ENCODE measurements at regions not wholly inside any gene's neighbourhood (a gene's known extent, or its start where the extent isn't known, plus 50 kb on each side); places are given as distances from the start of the nearest gene placed in this dataset.

DNA sequence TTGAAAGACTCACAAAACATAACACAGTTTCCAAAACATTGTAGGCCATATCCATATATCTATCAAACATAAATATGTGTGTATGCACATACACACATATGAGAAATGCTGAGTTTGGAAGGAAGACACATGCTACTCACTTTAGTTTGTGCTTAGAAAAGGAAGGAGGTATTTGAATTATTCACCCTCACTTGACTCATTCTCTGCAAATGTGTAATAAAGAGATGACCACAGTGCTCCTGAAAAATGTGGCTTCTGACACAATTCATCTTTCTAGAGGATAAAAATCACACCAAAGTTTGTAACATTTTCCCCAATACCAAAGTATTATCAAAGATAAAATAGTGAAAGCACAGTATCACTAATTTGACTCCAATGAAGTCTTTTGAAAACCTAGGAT is 950.1 kb downstream of the FAT4 start:
- no peak for DNase-seq

- no peak for DNase-seq
These were observed 951.1 kb downstream of the FAT4 start for GRCh38 chr4:126265888-126266287.

DNA sequence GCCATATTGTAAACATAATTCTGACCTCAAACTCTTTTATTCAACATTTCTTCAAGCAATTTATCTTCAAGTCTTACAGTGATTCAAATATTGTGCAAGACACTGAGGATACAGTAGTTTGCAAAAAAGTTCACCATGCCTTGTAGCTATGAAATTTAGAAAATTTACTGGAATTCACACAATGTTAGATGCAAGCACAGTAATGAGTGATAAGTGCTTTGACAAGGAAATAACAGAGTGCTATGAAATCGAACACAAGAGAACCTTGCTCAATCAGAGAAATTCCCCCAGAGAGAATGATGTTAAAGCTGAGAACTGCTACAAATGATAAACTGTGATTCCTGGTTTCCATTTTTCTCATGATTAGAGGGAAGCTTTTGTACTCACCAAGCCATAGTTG is 952.9 kb downstream of the FAT4 start:
- DNase-seq: no peak

GRCh38 chr4:126268106-126268505 is 953.4 kb downstream of the FAT4 start:
- DNase-seq: no peak

GRCh38 chr4:126269106-126269505 is 954.4 kb downstream of the FAT4 start:
- no peak for DNase-seq

DNA sequence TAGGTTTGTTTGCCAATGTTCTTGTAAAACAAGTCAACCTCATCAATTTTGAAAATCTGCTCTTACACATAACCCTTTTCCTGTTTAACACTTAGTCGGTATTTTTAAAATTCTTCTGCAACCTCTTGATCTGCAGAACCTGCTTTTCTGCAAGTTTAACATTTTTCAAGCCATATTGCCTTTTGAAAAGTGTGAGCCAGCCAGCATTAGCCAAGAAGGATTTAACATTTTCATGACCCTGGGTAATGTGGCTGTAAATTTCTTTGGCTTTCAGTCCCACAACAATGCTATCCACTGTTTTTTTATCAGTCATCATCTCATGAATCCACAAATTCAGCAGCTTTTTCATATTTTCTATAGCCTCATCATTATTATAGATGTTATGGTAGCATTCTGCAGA is 956.5 kb downstream of the FAT4 start:
- DNase-seq: no peak

GRCh38 chr4:126273746-126274145 is 959.0 kb downstream of the FAT4 start:
- no peak for DNase-seq

DNA sequence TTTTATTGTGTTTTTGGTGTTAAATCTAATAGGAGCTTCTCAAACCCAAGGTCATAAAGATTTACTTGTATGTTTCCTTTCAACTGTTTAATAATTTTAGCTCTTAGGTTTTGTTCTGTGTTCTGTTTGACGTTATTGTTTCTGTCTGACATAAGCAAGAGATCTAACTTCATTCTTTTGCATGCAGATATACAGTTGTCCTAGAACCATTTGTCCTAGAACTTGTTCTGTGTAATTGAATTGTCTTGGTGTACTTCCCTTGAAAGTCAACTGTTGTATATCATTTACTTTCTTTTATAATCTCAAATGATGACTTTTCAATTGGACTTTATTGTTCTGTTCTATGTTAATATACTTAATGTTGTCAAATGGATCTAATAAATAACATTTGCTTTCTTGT is 977.1 kb downstream of the FAT4 start:
- DNase-seq: no peak

- no peak for DNase-seq
These were observed 983.5 kb downstream of the FAT4 start for GRCh38 chr4:126298271-126298670.

DNA sequence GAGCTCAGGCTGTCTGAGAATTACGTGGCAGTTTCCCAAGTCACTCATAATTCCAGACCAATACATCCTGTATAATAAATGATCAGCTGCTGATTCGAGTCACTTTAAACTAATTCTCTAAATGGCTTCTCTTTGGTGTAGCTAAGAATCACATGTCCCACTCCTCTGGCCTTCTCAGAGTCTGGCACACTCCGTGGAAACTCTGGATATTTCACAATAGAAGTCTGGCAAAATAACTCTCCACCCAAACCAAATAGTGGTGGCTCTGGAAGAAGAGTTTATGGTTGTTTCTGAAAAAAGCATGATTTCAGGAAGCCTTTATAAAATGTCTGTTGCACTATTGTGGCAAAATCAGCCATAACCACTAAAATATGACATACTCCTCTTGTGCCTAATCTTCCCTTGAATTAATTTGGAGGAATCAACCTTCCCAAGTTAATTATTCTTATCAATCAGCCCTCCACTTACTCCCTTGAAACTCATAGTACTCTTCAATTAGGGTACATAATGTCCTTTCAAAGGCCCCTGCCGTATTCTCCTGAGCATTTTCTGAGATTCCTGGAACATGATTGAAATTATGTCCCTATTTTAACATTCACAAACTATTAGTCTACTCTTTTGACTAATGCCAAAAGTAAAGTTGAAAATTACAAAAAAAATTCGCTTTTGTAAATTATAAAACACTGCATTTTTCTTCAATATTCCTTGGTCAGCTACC is 991.6 kb downstream of the FAT4 start:
- DNase-seq: no peak

GRCh38 chr4:126318376-126318775 is 1003.6 kb downstream of the FAT4 start:
- DNase-seq: no peak

- no peak for DNase-seq
These were observed 1014.2 kb downstream of the FAT4 start for GRCh38 chr4:126328914-126329313.

DNA sequence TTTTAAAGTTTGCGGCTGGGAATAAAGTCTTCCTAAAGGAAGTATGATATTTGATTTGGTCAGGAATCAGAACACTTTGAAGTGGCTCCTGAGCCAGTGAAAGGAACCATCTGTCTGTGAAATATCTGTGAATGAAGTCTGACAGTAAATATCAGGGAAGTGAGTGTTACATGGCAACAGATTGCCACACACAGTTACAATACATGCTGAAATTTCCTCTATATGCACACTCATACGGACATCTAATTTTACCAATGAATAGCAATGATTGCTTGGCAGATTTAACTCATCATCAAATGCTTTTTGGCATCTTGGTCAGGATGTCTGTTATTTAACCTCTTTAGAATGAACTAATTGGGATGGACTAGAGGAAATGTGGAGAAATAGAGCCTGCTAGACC is 1023.8 kb downstream of the FAT4 start:
- DNase-seq: no peak

- no peak for DNase-seq
These were observed 1027.2 kb downstream of the FAT4 start for GRCh38 chr4:126341927-126342326.

DNA sequence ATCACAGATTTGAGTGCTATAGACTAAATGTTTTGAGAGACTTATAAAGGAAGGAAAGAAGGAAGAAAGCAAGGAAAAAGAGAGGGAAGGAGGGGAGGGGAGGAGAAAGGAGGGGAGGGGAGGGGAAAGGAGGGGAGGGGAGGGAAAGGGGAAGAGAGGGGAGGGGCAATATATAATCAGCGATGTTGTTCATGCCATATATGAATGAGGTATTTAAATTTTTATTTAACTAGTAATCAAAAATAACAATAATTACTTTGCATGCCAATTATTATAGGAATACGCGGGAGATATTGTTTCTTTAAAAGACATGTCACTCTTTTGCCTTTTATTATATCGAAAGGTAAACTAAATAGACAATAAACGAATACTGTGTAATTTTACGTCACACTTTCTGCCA is 1029.7 kb downstream of the FAT4 start:
- no peak for DNase-seq

DNA sequence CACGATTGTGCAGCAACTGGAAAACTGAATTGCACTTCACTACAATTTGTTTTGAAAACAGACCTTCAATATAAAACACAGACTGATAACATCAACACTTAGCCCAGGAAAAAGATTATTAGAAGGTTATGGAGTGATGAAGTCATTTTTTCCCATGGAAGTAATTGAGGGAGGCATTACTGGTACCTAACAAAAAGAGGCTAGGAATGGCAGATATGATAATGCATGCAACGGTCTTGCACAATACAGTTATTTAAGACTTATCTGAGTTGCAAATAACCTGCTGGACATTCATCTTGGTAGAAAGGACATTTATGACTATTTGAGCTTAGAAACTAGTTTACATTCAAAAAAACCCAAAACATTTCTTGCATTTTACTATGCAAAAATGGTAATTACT is 1031.9 kb downstream of the FAT4 start:
- no peak for DNase-seq

- no peak for DNase-seq
These were observed 1040.0 kb downstream of the FAT4 start for GRCh38 chr4:126354784-126355183.

DNA sequence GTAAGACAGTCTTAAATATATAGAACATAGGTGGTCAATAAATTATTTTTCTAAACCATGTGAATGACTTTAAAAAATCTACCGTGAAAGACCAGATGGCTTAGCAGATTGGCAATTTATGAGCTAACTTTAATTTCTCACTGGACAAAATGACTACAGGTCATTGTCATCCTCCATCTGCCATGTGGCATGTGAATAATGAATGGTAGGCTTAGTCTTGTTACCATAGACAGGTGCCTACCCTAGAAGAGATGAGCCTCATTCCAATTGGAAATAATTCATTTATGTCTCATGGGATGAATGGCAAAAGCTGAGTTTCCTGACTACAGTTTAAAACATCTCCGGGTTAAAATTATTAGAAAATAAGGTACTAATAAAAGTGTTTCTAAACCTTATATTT is 1043.3 kb downstream of the FAT4 start:
- DNase-seq: no peak

GRCh38 chr4:126361287-126361686 is 1046.5 kb downstream of the FAT4 start:
- no peak for DNase-seq

- no peak for DNase-seq
These were observed 1049.7 kb downstream of the FAT4 start for GRCh38 chr4:126364311-126364911.

- DNase-seq: no peak
These were observed 1054.3 kb downstream of the FAT4 start for GRCh38 chr4:126369076-126369475.

DNA sequence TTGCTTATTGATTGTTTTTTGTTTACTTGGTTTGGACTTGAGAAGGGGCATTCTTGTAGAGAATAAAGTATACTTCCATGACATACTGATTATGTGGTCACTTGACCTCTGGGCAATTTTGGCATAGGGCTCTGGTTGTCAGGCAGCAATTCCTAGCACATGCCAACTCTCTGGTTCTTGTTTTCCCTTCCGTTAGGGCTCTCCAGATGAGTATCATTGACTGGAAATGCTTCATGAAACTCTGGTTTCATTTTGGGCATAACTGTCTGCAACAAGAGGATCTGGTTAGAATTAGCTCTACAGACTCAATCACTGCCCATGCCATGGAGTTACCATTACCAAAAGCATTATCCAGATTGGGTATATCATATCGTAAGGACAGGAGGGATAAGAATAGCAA is 1057.9 kb downstream of the FAT4 start:
- DNase-seq: no peak

GRCh38 chr4:126375462-126376054 is 1060.8 kb downstream of the FAT4 start:
- DNase-seq: no peak

DNA sequence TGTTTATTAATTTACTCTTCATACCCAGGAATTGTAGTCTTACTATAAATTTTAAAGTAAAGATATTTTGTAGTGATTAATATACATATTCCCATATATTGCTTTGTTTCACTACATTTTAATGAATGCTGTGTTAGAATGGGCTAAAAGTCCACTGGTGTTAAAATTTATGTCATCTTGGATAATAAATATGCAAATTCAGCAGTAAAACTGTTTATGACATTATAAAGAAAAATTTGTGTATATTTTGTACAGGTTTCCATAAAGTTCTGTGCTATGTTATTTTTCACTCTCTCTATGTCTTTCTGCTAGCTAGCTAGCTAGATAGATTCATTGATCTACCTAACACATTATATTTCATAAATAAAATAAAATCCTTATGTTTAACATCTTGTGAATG is 1071.2 kb downstream of the FAT4 start:
- no peak for DNase-seq

DNA sequence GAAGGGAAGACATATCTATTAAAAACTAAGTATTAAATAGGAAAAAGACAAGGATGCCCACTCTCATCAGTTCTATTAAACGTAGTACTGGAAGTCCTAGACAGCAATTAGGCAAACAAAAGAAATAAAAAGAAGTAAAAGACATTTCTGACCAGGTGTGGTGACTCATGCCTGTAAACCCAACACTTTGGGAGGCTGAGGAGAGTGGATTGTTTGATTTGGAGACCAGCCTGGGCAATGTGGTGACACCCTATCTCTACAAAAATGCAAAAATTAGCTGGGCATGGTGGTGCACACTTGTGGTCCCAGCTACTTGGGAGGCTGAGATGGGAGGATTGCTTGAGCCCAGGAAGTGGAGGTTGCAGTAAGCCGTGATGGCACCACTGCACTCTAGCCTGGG is 1071.8 kb downstream of the FAT4 start:
- DNase-seq: no peak

Data from T1000 (cell line).